ENCODE measurements at regions not wholly inside any gene's neighbourhood (a gene's known extent, or its start where the extent isn't known, plus 50 kb on each side); places are given as distances from the start of the nearest gene placed in this dataset.

DNA sequence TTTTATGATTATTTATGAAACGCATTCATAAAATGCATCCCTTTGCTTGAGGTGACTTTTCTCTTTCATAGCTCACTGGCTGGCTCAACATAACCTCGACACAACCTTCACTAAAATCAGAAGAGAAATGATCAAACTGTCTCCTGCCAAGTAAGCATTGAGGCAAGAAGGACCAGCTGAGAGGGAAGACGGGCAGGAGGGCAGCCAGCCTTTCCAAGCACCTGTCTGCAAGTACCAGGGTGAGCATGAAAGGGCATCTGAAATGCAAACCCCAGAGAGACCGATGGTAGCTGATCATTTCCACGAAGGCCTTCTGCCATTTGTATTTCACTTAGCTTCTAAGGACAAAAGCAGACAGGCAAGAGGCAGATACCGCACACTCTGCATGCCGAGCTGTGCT is 52.1 kb upstream of the RPH3AL start:
- TF ChIP-seq, protein P1, sequence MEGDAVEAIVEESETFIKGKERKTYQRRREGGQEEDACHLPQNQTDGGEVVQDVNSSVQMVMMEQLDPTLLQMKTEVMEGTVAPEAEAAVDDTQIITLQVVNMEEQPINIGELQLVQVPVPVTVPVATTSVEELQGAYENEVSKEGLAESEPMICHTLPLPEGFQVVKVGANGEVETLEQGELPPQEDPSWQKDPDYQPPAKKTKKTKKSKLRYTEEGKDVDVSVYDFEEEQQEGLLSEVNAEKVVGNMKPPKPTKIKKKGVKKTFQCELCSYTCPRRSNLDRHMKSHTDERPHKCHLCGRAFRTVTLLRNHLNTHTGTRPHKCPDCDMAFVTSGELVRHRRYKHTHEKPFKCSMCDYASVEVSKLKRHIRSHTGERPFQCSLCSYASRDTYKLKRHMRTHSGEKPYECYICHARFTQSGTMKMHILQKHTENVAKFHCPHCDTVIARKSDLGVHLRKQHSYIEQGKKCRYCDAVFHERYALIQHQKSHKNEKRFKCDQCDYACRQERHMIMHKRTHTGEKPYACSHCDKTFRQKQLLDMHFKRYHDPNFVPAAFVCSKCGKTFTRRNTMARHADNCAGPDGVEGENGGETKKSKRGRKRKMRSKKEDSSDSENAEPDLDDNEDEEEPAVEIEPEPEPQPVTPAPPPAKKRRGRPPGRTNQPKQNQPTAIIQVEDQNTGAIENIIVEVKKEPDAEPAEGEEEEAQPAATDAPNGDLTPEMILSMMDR (IDR thresholded peaks at IDR 0.05) = no peak
- TF ChIP-seq POLR2A (IDR thresholded peaks at IDR 0.05) = no peak
